Neuronal stem cell (in vitro differentiated cells): ENCODE measurements at regions not wholly inside any gene's neighbourhood (a gene's known extent, or its start where the extent isn't known, plus 50 kb on each side); places are given as distances from the start of the nearest gene placed in this dataset.

Experiments used
- DNase-seq: peaks from one replicate; pipeline ENCODE4 v3.0.0-alpha.2; 2013; ENCODE audit warnings: low spot score
- H2AFZ ChIP-seq: one replicate; pipeline ENCODE4 v1.6.1; 2013; ENCODE audit warnings: mild to moderate bottlenecking, low read length, inconsistent platforms
- H2AK5ac ChIP-seq: 2 replicates; pipeline ENCODE4 v1.6.1; 2013; ENCODE audit warnings: low read depth, mild to moderate bottlenecking, inconsistent platforms, low read length, moderate library complexity, mixed read lengths
- H2BK120ac ChIP-seq: 2 replicates; pipeline ENCODE4 v1.6.1; 2013; ENCODE audit warnings: low read depth, mild to moderate bottlenecking, inconsistent platforms, low read length, moderate library complexity, mixed read lengths
- H2BK12ac ChIP-seq: one replicate; pipeline ENCODE4 v1.6.1; 2013; ENCODE audit warnings: low read length, inconsistent platforms
- H2BK15ac ChIP-seq: 2 replicates; pipeline ENCODE4 v1.6.1; 2013; ENCODE audit warnings: mild to moderate bottlenecking, low read length, inconsistent platforms, mixed read lengths
- H2BK5ac ChIP-seq: one replicate; pipeline ENCODE4 v1.6.1; 2013; ENCODE audit warnings: inconsistent platforms, mild to moderate bottlenecking, low read length, moderate library complexity
- H3K14ac ChIP-seq: one replicate; pipeline ENCODE4 v1.6.1; 2013; ENCODE audit warnings: low read length, inconsistent platforms
- H3K18ac ChIP-seq: 2 replicates; pipeline ENCODE4 v1.6.1; 2013; ENCODE audit warnings: low read length, inconsistent platforms
- H3K23ac ChIP-seq: 2 replicates; pipeline ENCODE4 v1.6.1; 2013; ENCODE audit warnings: low read depth, mild to moderate bottlenecking, mixed read lengths, low read length, inconsistent platforms; ENCODE audit not compliant: poor library complexity
- H3K27ac ChIP-seq: replicated peaks from 3 replicates; pipeline ENCODE4 v1.5.1; 2013; ENCODE audit warnings: low read length, inconsistent platforms
- H3K27me3 ChIP-seq, 3 experiments: 2 replicates each; pipeline ENCODE4 v1.6.1; 2013; ENCODE audit warnings: low read length in 3 of 3, mild to moderate bottlenecking in 2 of 3, inconsistent platforms in 1 of 3, low read depth in 1 of 3, mixed read lengths in 1 of 3, moderate library complexity in 1 of 3; ENCODE audit not compliant: control insufficient read depth in 3 of 3, insufficient read depth in 3 of 3
- H3K36me3 ChIP-seq, 2 donors: replicated peaks in 1 of 2; 2 replicates each; pipeline ENCODE4 v1.6.1; 2013; ENCODE audit warnings: low read length in 2 of 2; ENCODE audit not compliant: control insufficient read depth in 2 of 2, insufficient read depth in 2 of 2
- H3K4ac ChIP-seq: 2 replicates; pipeline ENCODE4 v1.6.1; 2013; ENCODE audit warnings: inconsistent platforms, mild to moderate bottlenecking, low read length, moderate library complexity
- H3K4me1 ChIP-seq, 2 donors: 1 replicate in 1 of 2; 2 replicates in 1 of 2; pipeline ENCODE4 v1.6.1; 2013; ENCODE audit warnings: low read length in 2 of 2, low read depth in 1 of 2; ENCODE audit not compliant: control insufficient read depth in 2 of 2, insufficient read depth in 1 of 2
- H3K4me2 ChIP-seq: one replicate; pipeline ENCODE4 v1.6.1; 2013; ENCODE audit warnings: mild to moderate bottlenecking, low read length, inconsistent platforms; ENCODE audit not compliant: insufficient read depth, poor library complexity, severe bottlenecking
- H3K4me3 ChIP-seq, 2 donors: 2 replicates each; pipeline ENCODE4 v1.5.1; 2013; ENCODE audit warnings: low read length in 2 of 2, mild to moderate bottlenecking in 2 of 2, inconsistent platforms in 1 of 2, moderate library complexity in 1 of 2
- H3K79me1 ChIP-seq: one replicate; pipeline ENCODE4 v1.6.1; 2013; ENCODE audit warnings: low read depth, mild to moderate bottlenecking, inconsistent platforms, low read length, moderate library complexity
- H3K9ac ChIP-seq: one replicate; pipeline ENCODE4 v1.6.1; 2013; ENCODE audit warnings: mild to moderate bottlenecking, low read depth, low read length, inconsistent platforms; ENCODE audit not compliant: poor library complexity
- H3K9me3 ChIP-seq, 2 donors: replicated peaks in 1 of 2; 2 replicates each; pipeline versions ENCODE3 to v1.6.1; 2013; ENCODE audit warnings: low read length in 2 of 2, mild to moderate bottlenecking in 2 of 2, inconsistent platforms in 1 of 2, low read depth in 1 of 2, mixed read lengths in 1 of 2, moderate library complexity in 1 of 2; ENCODE audit not compliant: control insufficient read depth in 2 of 2, insufficient read depth in 1 of 2
- H4K8ac ChIP-seq: one replicate; pipeline ENCODE4 v1.6.1; 2013; ENCODE audit warnings: low read depth, mild to moderate bottlenecking, inconsistent platforms, low read length, moderate library complexity
- H4K91ac ChIP-seq: one replicate; pipeline ENCODE4 v1.6.1; 2013; ENCODE audit warnings: low read length, low read depth, mild to moderate bottlenecking, inconsistent platforms; ENCODE audit not compliant: poor library complexity
- WGBS, 2 donors: extraction: QIAGEN DNeasy Blood & Tissue Kit; methylation state at CpG; one replicate each; pipeline ENCODE4 v1.1.7; 2013; ENCODE audit warnings: missing lambda C conversion rate in 2 of 2, mixed read lengths in 1 of 2; ENCODE audit not compliant: insufficient read length in 2 of 2, insufficient replicate concordance in 1 of 2; ENCODE audit errors: extremely low coverage in 2 of 2; 5-methylcytosine and 5-hydroxymethylcytosine counted together

DNA sequence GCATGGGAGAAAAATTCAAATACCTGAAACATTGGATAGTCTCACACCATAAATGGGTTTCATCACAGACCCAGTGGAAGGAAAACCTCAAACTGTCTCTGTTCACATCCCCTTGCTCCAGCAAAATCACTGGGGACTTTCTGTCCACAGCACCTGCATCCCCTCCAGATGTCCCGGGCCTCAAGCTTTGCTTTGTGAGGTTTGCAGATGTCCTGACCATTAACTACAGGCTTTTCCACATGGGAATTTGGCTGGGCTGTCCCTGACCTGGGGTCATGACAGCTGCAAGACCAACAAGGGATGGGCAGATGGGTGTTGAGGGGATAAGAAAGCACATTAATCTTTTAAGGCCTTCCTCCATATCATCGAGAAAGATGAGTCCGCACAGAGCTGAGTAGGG is 427.9 kb downstream of the TXNL1 start:
- Histone ChIP-seq H3K36me3 (no peaks in the 10 kb centered on the region), H3K9ac (no peak overlapping the region), H3K27ac (no peak overlapping the region), H3K4ac (no peak overlapping the region), H2BK15ac (no peak overlapping the region), H2BK12ac (no peak overlapping the region), H4K8ac (no peak overlapping the region), H2AFZ (no peak overlapping the region), H3K14ac (no peak overlapping the region), H3K4me2 (no peak overlapping the region), H3K79me1 (no peaks in the 10 kb centered on the region), H2BK5ac (no peak overlapping the region), H2BK120ac (no peak overlapping the region), H3K4me1 (no peaks in the 10 kb centered on the region), H4K91ac (no peak overlapping the region), H3K9me3 (no peaks in the 10 kb centered on the region), H3K4me3 (no peak overlapping the region), H3K27me3 (no peaks in the 10 kb centered on the region), H2AK5ac (no peak overlapping the region), H3K18ac (no peak overlapping the region), H3K23ac (no peak overlapping the region)
- no peak for DNase-seq
- WGBS, 2 donors, result no CpG with 5 or more reads among the region's 3 CpGs

DNA sequence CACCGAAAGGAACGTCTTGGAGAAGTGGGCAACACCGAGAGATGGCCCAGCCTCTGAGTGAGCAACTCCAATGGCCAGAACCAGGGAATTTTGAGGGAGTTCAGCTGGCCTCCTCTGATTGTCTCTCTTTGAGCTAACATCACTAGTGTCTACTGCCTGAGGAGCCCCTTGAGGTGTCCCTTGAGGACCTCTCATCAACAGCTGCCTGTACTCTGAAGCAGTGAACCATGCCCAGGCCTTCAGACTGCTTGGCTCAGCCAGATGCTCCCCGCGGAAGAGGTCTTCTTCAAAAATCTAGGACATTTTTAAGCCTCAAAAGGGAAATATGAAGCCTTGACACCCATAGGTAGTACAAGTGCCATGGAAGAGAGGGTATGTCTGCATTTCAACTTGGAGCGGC is 430.4 kb downstream of the TXNL1 start:
- H3K27ac ChIP-seq, result no peak overlapping the region
- H4K91ac ChIP-seq, result no peak overlapping the region
- H3K14ac ChIP-seq, result no peak overlapping the region
- H2BK15ac ChIP-seq, result no peak overlapping the region
- no peaks in the 10 kb centered on the region for H3K4me1 ChIP-seq
- H3K4me3 ChIP-seq, result no peak overlapping the region
- no peak overlapping the region for H3K23ac ChIP-seq
- H3K9me3 ChIP-seq, result peaks cover 0 to 2% of the 10 kb centered on the region in 2 donors
- H3K4me2 ChIP-seq, result no peak overlapping the region
- H2BK120ac ChIP-seq, result no peak overlapping the region
- H3K18ac ChIP-seq, result no peak overlapping the region
- H2BK12ac ChIP-seq, result no peak overlapping the region
- no peaks in the 10 kb centered on the region for H3K36me3 ChIP-seq
- H2BK5ac ChIP-seq, result no peak overlapping the region
- H2AK5ac ChIP-seq, result no peak overlapping the region
- no CpG with 5 or more reads among the region's 6 CpGs for WGBS, 2 donors
- H3K9ac ChIP-seq, result no peak overlapping the region
- no peaks in the 10 kb centered on the region for H3K79me1 ChIP-seq
- DNase-seq, result no peak
- H4K8ac ChIP-seq, result no peak overlapping the region
- H2AFZ ChIP-seq, result no peak overlapping the region
- H3K4ac ChIP-seq, result no peak overlapping the region
- no peaks in the 10 kb centered on the region for H3K27me3 ChIP-seq

DNA sequence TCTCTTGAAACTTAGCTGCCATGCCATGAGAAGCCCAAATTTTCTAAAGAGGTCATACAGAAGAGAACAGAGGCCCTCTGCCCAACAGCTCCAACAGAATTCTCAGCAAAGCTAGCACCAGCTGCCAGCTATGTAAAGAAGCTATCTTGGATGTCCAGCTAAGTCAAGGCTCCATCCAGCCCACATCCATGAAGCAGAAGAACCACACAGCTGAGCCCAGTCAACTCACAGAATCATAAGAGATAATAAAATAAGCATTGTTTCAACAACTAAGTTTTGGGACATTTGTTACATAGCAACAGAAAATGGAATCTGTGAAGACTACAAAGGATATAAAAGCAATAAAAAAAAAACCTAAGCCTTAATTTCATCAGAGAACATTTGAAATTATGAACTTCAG is 434.3 kb downstream of the TXNL1 start:
- Histone ChIP-seq H4K91ac (no peak overlapping the region), H3K27ac (no peak overlapping the region), H3K4me3 (no peak overlapping the region), H2BK12ac (no peak overlapping the region), H3K9me3 (peaks cover 0 to 2% of the 10 kb centered on the region in 2 donors), H2BK120ac (no peak overlapping the region), H3K79me1 (no peaks in the 10 kb centered on the region), H3K18ac (no peak overlapping the region), H3K4me1 (no peaks in the 10 kb centered on the region), H2AK5ac (no peak overlapping the region), H3K4ac (no peak overlapping the region), H3K23ac (no peak overlapping the region), H3K36me3 (no peaks in the 10 kb centered on the region), H2BK5ac (no peak overlapping the region), H3K9ac (no peak overlapping the region), H3K27me3 (no peaks in the 10 kb centered on the region), H2BK15ac (no peak overlapping the region), H3K4me2 (no peak overlapping the region), H3K14ac (no peak overlapping the region), H4K8ac (no peak overlapping the region), H2AFZ (no peak overlapping the region)
- DNase-seq, result no peak

DNA sequence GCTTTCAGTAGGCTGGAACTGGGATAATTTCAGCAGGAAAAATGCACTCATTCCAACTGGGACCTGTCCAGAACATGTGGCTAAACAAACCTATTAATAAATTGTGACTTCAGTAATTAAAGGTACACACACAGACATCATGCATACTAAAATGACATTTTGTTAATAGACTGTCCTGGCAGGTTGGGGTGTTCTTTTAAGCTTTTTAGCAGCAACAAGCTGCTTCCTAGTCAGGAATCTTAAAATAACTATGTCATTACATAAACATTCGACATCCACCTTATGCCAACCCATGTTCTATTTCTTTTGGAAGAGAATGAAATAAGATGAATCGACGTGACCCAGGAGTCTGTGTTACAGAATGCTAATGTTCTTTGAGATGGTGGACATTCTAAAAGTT is 435.7 kb downstream of the TXNL1 start:
- DNase-seq, result no peak
- no peak overlapping the region for H3K9ac ChIP-seq
- H3K18ac ChIP-seq, result no peak overlapping the region
- peaks cover 0 to under 1% of the 10 kb centered on the region in 2 donors for H3K4me1 ChIP-seq
- H3K4ac ChIP-seq, result no peak overlapping the region
- H3K23ac ChIP-seq, result no peak overlapping the region
- H2BK12ac ChIP-seq, result no peak overlapping the region
- H2AFZ ChIP-seq, result no peak overlapping the region
- H4K8ac ChIP-seq, result no peak overlapping the region
- no peak overlapping the region for H2BK120ac ChIP-seq
- peaks cover 0 to 2% of the 10 kb centered on the region in 2 donors for H3K9me3 ChIP-seq
- no peak overlapping the region for H2BK15ac ChIP-seq
- H3K27me3 ChIP-seq, result no peaks in the 10 kb centered on the region
- no peak overlapping the region for H3K14ac ChIP-seq
- no peaks in the 10 kb centered on the region for H3K79me1 ChIP-seq
- no peaks in the 10 kb centered on the region for H3K36me3 ChIP-seq
- WGBS, 2 donors, result no CpG with 5 or more reads among the region's 3 CpGs
- H2BK5ac ChIP-seq, result no peak overlapping the region
- H4K91ac ChIP-seq, result no peak overlapping the region
- no peak overlapping the region for H3K4me3 ChIP-seq
- no peak overlapping the region for H2AK5ac ChIP-seq
- H3K4me2 ChIP-seq, result no peak overlapping the region
- H3K27ac ChIP-seq, result no peak overlapping the region
